NCI-H2227 (cell line): ENCODE measurements at regions not wholly inside any gene's neighbourhood (a gene's known extent, or its start where the extent isn't known, plus 50 kb on each side); places are given as distances from the start of the nearest gene placed in this dataset.

Experiments
- DNase-seq: peaks from one replicate; lab custom pipeline; 2025; ENCODE audit not compliant: unreplicated experiment; lab: John Stamatoyannopoulos, UW

DNA sequence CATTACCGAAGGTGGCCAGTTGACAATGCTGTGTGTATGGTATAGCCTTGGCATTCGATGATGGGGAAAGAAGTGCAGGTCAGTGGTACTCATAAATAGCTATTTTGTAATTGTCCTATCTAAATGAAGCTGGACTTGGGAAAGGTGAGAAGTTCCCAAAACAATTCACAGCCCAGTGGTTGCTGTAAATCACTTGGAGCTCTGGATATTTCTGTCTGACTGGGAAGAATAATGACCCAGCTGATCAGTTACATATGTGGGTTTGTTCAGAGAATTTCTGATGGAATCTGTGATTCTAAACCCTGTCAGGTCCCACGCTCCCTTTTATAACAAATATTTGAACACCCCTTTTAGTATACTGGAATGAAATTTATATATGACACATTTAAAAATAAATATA is 133.9 kb upstream of the PFN2 start:
- no peak for DNase-seq

DNA sequence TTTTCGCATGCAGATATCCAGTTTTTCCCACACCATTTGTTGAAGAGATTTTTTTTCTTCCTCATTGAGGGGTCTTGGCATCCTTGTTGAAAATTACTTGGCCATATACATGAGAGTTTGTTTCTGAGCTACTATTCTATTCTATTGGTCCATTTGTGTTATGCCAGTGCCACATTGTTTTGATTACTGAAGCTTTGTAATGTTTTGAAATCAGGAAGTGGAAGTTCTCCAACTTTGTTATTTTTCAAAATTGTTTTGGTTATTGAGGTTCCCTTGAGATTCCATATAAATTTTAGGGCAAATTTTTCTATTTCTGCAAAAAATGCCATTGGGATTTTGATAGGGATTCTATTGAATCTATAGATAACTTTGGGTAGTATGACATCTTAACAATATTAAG is 130.3 kb upstream of the PFN2 start:
- DNase-seq, result no peak

DNA sequence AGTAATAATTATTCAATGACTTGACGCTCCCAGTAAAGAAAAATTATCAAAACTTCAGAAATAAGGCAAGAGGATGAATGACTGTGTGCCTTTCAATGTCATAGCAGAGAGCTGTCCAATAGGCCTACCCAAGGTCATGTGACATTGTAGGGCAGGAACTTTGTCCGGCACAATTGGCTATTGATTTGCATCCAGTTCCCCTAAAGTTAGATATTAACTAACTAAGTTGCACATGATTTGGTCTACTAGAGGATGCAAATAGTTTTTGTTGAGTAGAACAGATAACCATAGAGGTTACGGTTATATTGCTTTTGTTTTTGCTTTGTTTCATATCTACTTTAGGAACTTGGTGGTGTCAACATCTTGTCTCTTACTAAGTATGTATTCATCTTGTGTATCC is 127.9 kb upstream of the PFN2 start:
- DNase-seq, result no peak

DNA sequence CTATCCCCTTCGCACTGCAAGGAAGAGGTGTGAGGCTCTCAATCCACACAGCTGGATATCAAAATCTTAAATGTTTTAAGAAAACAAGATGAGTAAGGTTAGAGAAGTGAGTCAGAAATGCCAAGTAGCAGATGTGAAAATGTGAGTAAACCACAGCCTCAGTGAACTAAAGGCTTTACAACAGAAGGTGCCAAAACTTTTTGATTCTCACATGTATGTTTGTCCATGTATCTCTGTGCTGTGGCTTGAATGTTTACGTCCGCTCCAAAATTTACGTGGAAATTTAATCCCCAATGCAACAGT is 126.8 kb upstream of the PFN2 start:
- no peak for DNase-seq

DNA sequence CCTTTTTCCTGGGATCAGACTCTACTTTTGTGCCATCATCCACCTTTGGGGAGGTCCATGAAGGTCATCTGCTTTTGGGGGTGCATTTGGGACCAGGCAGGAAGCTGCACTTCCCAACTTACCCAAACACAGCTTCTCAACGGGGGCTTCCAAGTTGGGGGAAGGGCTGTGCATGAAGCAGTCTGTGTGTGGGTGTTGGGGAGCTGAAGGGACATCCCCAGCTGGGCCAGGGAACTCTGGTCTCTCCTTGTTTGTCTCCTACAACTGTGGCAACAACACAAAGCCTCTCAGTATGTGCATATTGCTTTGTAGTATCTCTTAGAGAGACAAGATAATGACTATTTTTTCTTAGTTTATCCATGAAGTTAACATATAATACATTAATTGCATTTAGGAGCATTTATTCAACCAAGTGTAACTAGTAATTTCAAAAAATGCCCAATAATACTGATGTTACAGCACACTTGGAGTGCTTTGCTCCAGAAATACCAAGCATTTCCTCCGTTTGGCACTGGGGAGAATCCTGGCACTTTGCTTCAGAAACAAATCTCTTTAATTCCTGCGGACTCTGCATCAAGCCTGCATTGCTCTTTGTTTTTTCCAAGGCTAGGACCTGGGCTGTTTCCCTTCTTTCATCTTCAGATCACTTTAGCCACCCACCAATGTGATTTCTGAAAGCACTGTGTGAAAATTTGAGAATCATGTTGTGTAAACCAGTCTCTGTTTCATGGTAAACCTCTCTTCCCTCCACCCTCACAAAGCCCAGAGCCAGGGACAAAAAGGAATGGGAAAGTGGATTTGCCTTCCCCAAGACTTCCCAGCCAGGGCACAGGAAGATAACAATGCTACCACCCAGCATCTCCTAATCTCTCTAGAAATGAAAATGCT is 126.2 kb upstream of the PFN2 start:
- no peak for DNase-seq

DNA sequence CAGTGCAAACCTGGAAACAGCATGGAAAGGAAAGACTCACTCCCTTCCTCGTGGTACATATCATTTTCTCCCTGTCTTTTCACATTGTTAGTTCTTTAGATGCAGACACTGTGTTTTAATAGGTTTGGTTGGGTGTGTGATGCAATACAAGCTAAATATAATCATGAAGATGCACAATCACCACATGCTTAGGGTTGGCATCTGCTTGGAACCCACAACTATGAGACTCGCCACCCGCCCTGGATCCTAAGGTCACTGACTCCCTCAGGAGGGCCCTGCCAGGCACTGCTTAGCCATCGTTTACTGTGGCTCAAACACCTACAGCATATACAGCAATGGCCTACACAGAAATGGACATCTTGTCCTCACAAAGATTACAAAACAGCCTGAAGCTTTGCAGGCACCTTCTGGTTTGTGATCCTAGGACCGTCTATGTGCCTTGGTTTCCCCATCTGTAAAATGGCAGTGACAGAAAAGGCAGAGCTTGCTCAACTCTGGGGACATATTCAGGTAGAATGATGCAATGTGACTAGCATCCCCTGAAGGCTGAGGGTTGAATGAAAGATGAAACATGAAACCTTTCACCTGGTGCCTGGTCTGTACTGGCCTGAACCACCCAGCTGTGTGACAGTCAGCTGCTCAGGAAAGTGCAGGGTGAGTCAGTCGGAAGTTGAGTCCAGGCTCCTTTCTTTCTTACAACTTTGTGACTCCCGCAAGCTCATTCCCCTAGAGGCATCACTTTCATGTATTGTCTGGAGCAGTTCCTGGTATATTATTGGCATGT is 123.6 kb upstream of the PFN2 start:
- DNase-seq, result no peak

DNA sequence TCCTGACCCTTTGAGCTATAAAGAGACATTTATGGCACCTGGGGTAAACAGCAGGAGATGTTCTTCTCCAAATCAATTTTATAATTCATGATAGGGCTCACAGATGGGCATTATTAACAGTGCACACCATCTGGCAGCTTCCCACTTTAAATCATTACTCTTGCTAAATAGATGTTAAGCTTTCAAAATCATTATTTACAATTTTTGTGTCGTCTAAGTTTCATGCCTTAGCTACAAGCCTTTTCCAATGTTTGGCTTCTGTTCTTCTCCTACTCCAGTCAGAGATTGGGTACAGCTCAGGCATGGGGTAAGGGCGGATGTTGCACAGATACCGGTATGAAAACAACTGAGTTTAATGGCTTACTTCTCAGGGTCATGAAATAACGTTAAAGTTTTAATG is 120.9 kb upstream of the PFN2 start:
- DNase-seq, result no peak

DNA sequence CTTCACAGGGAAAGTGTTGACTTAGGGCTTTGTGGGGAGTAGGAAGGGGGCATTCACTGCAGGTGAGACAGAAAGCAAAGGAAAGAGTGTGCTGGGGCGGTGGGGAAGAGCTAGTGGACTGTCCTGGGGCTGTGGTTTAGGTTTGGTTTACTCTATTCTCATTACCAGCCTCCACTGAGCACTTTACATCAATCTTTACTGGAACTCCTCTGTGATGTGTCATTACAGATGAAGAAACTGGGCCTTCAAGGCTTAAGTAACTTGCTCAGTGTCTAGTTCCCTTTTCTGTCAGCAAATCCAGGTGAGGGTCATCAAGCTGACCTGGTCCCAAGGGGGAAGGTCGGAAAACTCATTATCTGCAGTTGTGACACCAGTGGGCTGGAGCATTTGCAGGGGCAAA is 120.2 kb upstream of the PFN2 start:
- no peak for DNase-seq

DNA sequence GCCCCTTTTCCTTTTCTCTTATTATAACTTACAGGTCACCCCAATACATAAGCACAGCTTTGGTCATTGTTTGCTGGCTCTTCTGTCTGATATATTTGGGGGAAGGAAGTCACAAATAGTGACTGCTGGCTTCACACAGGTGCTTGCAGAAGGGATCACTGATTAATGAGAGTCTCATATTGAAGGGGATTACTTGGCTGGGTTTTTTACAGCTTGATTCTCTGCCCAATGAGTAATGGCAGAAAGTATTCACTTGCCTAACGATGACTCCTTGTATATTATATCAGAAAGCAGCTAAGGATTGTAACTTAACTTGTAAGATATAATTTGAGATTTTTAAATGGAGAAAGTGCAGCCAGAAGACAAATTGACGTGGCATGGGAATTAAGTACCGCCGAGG is 119.3 kb upstream of the PFN2 start:
- DNase-seq, result no peak

DNA sequence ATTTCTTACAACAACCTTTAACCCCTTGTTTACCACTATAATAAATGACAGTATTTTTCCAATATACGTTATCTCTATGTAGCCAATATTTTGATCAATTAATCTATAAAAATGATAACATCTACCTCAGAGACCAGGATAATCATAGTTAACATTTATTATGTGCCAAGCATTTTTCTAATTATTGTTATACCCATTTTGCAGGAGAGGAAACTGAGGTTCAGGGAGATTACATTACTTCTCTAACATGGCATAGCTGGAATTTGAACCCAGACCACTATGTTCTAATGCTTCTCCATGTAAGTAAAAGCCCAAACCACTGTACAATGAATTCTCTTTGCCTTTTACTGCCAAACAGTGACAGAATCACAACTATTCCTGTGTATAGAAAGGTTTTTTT is 113.4 kb upstream of the PFN2 start:
- no peak for DNase-seq

DNA sequence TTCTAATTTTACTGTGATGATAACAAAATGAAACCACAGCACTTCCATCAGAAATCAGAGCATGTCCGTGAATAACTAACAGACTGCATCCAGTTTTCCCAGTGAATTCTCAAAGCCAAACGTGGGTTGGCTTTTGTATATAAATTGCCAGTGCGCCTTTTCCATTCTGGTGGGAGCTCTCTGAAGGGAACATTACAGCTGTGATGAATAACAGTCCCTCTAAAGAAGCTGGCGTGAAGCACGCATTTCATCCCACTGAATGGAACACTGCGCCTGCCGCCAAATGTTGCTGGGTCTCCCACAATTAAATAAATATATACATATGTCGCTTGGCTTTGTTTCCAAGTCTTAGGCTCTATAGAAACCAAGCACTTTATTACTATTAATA is 113.0 kb upstream of the PFN2 start:
- peak; percentile 26 for DNase-seq

DNA sequence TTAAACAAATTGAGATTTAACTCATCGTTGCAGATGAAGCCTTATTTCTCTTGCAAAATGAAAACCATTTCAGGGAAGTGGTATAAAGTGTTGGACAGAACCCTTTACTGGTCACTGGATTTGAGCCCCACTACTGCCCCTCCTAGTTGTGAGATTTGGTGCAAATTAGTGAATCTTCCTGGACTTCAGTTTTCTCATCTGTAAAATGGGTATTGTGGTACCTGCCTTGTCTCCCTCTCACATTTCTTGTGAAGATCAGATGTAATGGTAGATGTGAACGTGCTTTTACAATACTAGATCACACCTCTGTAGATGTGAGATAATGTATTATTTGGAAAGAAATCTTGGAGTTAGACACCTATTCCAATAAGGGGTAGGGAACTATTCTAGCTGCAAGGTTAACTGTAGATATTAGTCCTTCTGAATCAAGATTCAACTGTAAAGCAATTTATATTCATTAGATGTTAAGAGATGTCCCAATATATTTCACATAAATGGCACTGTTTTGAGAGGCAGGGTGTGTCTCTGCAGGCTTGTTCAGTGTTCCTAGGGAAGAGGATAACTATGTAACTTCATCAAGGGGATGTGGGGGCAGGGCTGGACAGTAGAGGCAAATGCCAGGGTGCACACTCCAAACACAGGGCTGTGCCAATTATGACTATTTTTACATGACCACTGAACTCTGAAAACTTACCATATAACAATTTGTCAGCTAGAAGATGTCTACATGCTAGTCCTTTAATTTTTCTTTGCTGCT is 112.4 kb upstream of the PFN2 start:
- DNase-seq, result no peak

DNA sequence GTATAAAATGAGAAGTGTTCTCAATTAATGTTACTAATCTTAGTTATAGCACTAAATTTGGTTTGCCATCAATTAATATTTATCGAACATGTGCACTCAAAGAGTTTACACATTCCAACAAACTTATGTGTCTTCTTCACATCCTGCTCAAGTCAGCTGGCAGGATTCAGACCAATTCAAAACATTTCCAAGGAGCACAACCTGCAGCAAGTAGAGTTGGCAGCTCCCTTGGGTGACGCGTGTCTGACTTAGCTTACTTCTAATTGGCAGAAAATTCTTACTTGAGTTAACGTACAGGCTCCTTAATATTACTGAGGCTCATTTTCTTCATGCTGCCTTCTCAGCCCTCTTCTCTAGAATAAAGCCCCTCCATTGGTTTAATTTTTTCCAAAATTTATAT is 110.4 kb upstream of the PFN2 start:
- no peak for DNase-seq

DNA sequence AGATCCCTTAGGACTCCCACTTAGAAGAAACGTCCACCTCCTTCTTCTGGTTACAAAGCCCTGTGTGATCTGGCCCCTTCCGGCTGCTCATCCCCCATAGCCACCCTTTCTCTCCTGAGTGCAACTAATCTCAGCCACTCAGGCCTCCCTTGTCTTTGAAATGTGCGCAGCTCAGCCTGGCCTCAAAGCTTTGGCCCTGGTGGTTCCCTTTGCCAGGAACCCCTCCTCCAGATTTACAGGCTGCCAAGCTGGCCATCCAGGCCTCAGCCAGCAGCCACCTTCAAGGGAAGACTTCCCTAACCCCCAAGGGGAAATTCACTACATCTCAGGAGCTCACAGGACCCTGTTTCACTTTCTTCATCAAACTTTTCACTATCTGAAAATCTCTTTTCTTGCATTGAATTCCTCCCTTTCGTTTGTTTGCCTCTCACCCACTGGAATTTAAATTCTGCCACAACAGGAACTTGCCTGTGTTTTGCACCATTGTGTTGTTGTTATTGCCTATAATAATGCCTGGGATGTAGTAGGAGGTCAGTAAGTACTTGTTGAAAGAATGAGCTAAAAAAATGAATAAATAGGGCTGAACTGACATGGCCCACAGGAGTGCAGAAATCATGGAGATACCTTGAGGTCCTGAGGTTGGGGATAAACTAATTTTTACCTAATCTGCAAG is 109.5 kb upstream of the PFN2 start:
- no peak for DNase-seq

DNA sequence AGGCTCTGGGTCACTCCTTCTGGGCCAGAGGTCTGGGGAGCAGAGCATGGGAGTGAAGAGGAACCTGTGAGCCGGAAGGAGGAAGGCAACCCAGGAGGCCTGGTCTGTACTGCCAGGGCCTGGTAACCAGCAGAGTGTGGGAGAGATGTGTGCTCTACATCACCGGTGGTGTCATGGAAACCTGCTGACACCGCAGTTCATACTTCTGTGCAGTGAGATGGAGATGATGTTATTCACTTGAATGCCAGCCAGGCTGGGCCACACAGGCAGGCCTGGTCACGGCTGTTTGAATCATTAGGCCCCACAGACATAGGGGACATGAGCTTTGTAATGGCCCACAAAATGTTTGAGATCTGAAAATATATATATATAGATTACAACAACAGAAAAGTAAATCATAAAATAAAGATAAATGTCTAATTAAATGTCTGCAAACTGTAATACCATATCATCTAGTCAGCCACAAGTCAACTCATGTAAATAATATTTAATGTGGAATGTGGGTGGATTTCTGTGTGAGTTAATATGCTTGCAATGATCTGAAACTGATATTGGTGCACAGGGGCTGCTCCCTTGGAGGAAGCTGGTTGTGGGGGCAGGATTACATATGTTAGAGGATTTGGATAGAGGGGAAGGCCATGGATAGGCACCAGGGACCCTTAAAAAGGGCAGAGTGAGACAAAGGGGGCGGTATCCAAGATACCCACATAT is 108.5 kb upstream of the PFN2 start:
- no peak for DNase-seq

DNA sequence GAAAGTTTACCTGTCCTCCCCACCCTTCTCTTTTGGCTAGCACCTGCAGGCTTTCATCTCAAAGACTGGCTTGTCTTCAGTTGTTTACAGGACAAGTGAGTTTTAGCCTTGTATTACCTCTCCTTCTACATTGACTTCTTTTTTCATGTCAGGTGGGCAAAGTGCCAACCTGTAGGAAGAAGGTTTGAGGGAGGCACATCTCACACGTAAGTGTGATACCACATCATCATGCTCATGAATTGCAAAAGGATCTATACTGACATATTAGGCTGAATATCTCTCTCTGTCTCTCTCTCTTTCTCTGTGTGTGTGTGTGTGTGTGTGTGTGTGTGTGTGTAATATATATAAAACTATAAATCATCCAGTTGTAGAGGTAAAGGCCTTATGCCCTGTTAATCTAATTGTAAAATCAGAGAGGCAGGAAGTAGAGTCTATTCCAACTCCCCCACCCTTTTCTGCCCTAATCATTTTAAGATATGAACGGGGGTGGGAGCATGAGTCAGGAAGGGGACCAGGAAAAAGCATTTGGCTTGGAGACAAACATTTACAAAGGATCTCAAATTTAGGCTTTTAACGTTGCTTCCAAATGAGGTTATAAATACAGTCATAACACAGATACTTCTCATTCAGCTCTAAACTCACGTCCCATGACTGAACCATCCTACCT is 107.0 kb upstream of the PFN2 start:
- DNase-seq, result no peak

DNA sequence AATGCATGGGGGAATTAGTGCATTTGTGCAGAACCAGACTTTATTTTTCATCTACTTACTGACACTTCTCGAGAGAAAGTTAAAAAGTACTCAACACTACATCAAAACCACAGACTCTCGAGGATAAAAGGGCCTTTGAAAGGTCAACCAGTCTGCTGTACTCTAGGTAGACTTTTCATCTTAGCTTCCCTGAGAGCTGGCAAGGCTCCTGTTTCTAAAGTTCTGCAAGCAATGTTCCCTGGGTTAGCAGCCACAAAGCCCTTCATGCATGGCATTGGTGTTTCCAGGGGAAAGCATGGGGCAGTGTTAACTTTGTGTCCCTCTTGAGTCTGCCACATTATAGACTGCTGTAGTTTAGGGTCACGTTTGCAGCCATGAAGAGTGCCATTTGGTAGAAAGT is 106.4 kb upstream of the PFN2 start:
- no peak for DNase-seq

DNA sequence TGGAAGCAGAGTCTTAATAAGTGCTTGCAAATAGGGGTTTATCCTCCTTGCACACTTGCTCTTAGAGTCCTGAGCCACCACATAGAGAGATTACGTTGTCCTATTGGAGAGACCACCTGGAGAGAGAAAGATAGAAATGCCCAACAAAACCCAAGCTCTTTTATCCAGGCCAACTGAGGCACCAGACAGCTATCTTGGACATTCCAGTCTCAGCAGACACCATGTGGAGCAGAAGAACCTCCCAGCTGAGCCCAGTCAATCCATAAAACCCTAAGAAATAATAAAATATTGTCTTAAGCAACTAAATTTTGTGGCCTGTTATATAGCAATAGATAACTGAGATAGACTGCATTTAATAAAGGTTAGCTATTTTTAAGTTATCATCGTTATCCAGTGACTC is 105.7 kb upstream of the PFN2 start:
- DNase-seq, result no peak

DNA sequence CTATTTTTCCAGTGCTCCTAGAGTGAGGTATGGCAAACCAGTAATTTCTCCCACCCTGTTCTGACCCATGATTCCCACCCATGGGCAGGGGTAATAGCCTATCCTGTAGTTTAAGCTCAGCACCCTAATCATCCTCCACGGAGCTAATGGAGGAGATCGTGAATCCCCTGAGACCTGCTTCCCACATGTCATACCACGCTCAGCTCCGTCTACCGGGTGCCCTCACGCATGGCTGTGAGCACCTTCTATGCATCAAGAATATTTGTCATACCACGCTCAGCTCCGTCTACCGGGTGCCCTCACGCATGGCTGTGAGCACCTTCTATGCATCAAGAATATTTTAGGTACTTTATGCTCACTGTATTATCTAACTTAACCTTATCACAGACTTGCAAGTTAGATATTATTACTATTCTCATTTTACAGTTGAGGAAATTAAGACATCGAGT is 104.7 kb upstream of the PFN2 start:
- no peak for DNase-seq
